Smooth muscle cell (in vitro differentiated cells): ENCODE measurements at regions not wholly inside any gene's neighbourhood (a gene's known extent, or its start where the extent isn't known, plus 50 kb on each side); places are given as distances from the start of the nearest gene placed in this dataset.

ENCODE experiments used
- DNase-seq: peaks from one replicate; lab custom pipeline; 2025; ENCODE audit not compliant: unreplicated experiment; lab: John Stamatoyannopoulos, UW
- H2AFZ ChIP-seq: fragments of 200-600 bp; sonication (generic); 2 replicates; pipeline ENCODE4 v1.6.0; 2016; ENCODE audit warnings: antibody characterized with exemption, low read depth, mild to moderate bottlenecking
- H3F3A ChIP-seq: fragments of 200-600 bp; sonication (generic); 2 replicates; pipeline ENCODE4 v1.6.0; 2017; ENCODE audit warnings: antibody characterized with exemption, low read depth
- H3K27ac ChIP-seq: fragments of 200-600 bp; sonication (generic); 2 replicates; pipeline ENCODE4 v1.5.1; 2016; ENCODE audit warnings: low read depth, mild to moderate bottlenecking
- H3K27me3 ChIP-seq: fragments of 200-600 bp; sonication (generic); 2 replicates; pipeline ENCODE4 v1.6.1; 2016; ENCODE audit warnings: low read depth, mild to moderate bottlenecking
- H3K36me3 ChIP-seq: fragments of 200-600 bp; sonication (generic); 2 replicates; pipeline ENCODE4 v1.5.1; 2016; ENCODE audit warnings: low read depth
- H3K4me1 ChIP-seq: fragments of 200-600 bp; sonication (generic); 2 replicates; pipeline ENCODE4 v1.5.1; 2016; ENCODE audit warnings: low read depth
- H3K4me2 ChIP-seq: fragments of 200-600 bp; sonication (generic); 2 replicates; pipeline ENCODE4 v1.6.0; 2016; ENCODE audit warnings: mild to moderate bottlenecking
- H3K4me3 ChIP-seq: fragments of 200-600 bp; sonication (generic); 2 replicates; pipeline ENCODE4 v1.5.1; 2016; ENCODE audit warnings: mild to moderate bottlenecking
- H3K79me2 ChIP-seq: fragments of 200-600 bp; sonication (generic); 2 replicates; pipeline ENCODE4 v1.6.0; 2016; ENCODE audit warnings: low read depth, mild to moderate bottlenecking
- H3K9ac ChIP-seq: fragments of 200-600 bp; sonication (generic); 2 replicates; pipeline ENCODE4 v1.6.0; 2016; ENCODE audit warnings: low read depth
- H3K9me3 ChIP-seq: fragments of 200-600 bp; sonication (generic); replicated peaks from 2 replicates; pipeline ENCODE4 v1.5.1; 2016; ENCODE audit warnings: low read depth
- H4K20me1 ChIP-seq: fragments of 200-600 bp; sonication (generic); 2 replicates; pipeline ENCODE4 v1.6.0; 2016; ENCODE audit warnings: low read depth
- WGBS: methylation state at CpG from one replicate; pipeline ENCODE4 v1.1.7; 2016; ENCODE audit warnings: low lambda C conversion rate; 5-methylcytosine and 5-hydroxymethylcytosine counted together
- TF ChIP-seq, protein P1 (sequence below): fragments of 200-600 bp; sonication (generic); IDR thresholded peaks from 2 replicates; pipeline ENCODE4 v1.5.1; 2017; ENCODE audit warnings: borderline replicate concordance, mild to moderate bottlenecking, antibody characterized with exemption; ENCODE audit not compliant: insufficient read depth, poor library complexity, severe bottlenecking

DNA sequence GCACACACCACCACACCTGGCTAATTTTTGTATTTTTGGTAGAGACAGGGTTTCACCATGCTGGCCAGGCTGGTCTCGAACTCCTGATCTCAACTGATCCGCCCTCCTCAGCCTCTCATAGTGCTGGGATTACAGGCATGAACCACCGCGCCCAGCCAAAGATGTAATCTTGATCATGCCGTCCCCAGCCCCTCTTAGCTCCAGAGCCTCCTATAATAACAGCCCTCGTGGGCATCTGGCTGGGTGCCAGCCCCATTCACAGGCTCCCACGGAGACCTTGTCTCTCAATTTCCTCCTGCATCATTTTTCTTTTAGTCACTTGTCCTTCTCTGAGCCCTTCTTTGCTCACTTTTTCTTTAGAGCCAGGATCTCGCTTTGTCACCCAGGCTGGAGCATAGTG is 94.2 kb downstream of the KATNIP start:
- no peak overlapping the region for H2AFZ ChIP-seq
- no peaks in the 10 kb centered on the region for H3K36me3 ChIP-seq
- DNase-seq = no peak
- H3K27ac ChIP-seq = no peak overlapping the region
- WGBS = 95% methylated on average over 8 of the region's 8 CpGs
- H3K9me3 ChIP-seq = no peaks in the 10 kb centered on the region
- H3K4me1 ChIP-seq = no peaks in the 10 kb centered on the region
- peaks cover 5% of the 10 kb centered on the region for H4K20me1 ChIP-seq
- TF ChIP-seq, protein P1, sequence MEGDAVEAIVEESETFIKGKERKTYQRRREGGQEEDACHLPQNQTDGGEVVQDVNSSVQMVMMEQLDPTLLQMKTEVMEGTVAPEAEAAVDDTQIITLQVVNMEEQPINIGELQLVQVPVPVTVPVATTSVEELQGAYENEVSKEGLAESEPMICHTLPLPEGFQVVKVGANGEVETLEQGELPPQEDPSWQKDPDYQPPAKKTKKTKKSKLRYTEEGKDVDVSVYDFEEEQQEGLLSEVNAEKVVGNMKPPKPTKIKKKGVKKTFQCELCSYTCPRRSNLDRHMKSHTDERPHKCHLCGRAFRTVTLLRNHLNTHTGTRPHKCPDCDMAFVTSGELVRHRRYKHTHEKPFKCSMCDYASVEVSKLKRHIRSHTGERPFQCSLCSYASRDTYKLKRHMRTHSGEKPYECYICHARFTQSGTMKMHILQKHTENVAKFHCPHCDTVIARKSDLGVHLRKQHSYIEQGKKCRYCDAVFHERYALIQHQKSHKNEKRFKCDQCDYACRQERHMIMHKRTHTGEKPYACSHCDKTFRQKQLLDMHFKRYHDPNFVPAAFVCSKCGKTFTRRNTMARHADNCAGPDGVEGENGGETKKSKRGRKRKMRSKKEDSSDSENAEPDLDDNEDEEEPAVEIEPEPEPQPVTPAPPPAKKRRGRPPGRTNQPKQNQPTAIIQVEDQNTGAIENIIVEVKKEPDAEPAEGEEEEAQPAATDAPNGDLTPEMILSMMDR = no peak
- no peak overlapping the region for H3K4me3 ChIP-seq
- H3K4me2 ChIP-seq = no peak overlapping the region
- no peaks in the 10 kb centered on the region for H3F3A ChIP-seq
- no peaks in the 10 kb centered on the region for H3K27me3 ChIP-seq
- no peak overlapping the region for H3K9ac ChIP-seq
- H3K79me2 ChIP-seq = no peaks in the 10 kb centered on the region

DNA sequence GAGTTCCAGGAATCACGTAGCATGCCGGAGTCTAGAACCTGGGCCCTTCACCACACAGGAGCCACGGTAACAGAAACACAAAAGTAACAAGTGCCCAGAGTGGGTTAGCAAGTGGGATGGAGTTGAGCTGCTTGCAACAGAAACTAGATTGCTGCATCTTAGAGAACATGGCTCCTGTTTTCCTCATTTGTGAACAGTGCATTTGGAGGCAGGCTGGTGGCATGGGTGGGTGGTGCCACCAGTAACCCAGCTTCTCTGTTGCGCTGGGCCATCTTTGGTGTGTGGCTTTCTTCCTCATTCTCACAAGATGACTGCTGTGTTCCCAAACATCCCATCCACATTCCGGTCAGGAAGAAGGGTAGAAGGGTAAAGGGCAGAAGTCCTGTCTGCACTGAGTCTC is 95.5 kb downstream of the KATNIP start:
- peaks cover 4% of the 10 kb centered on the region for H3F3A ChIP-seq
- WGBS = 97% methylated on average over 5 of the region's 5 CpGs
- no peak overlapping the region for H3K4me2 ChIP-seq
- no peaks in the 10 kb centered on the region for H4K20me1 ChIP-seq
- H3K4me3 ChIP-seq = no peak overlapping the region
- H3K9me3 ChIP-seq = no peaks in the 10 kb centered on the region
- no peak overlapping the region for H3K9ac ChIP-seq
- no peaks in the 10 kb centered on the region for H3K4me1 ChIP-seq
- H3K36me3 ChIP-seq = no peaks in the 10 kb centered on the region
- no peak overlapping the region for H2AFZ ChIP-seq
- H3K27me3 ChIP-seq = no peaks in the 10 kb centered on the region
- no peak for DNase-seq
- H3K79me2 ChIP-seq = no peaks in the 10 kb centered on the region
- TF ChIP-seq, protein P1 = no peak
- H3K27ac ChIP-seq = no peak overlapping the region

DNA sequence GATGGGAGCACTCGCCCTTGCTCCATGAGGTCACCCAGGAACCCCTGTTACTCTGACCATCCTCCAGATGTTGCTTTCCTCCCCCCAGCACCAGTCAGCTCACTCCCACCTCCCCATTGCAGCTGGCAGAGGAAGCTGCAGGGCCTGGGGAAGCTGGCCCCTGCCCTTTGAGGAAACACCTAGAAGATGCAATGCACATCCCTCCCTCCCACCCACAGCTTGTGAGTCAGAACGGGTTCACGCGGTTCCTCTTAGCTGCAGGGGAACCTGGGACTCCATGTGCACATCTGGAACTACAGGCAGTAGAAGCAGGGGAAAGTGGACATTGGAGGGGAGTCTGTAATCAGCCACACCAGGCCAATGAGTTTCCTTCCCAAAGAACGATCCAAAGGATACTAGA is 96.9 kb downstream of the KATNIP start:
- H3K79me2 ChIP-seq = no peaks in the 10 kb centered on the region
- no peak for DNase-seq
- no peak overlapping the region for H3K27ac ChIP-seq
- H3K4me2 ChIP-seq = no peak overlapping the region
- no peak overlapping the region for H2AFZ ChIP-seq
- H3F3A ChIP-seq = peaks cover 4% of the 10 kb centered on the region
- H4K20me1 ChIP-seq = no peaks in the 10 kb centered on the region
- no peaks in the 10 kb centered on the region for H3K36me3 ChIP-seq
- H3K4me3 ChIP-seq = no peak overlapping the region
- 61% methylated on average over 5 of the region's 5 CpGs for WGBS
- no peaks in the 10 kb centered on the region for H3K4me1 ChIP-seq
- no peaks in the 10 kb centered on the region for H3K27me3 ChIP-seq
- no peaks in the 10 kb centered on the region for H3K9me3 ChIP-seq
- H3K9ac ChIP-seq = no peak overlapping the region
- TF ChIP-seq, protein P1 = no peak

DNA sequence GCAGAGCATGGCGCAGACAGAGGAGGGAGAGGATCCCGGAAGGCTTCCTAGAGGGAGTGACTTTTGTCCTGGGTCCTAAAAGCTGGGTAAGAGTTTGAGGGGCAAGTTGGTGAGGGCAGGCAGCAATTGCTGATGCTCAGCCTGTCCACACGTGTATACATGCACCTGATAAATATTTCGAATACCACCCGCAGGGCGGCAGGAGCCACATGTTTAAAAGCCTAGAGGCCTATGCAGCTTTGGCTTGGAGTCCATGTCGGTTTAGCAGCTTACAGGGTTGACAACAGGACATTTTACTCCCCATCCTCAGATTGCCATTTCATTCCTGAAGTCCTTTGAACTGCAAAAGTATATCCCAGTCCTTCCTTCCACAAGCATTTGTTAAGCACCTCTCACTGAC is 99.1 kb downstream of the KATNIP start:
- H3K79me2 ChIP-seq = no peaks in the 10 kb centered on the region
- no peaks in the 10 kb centered on the region for H3K4me1 ChIP-seq
- H2AFZ ChIP-seq = no peak overlapping the region
- no peak overlapping the region for H3K4me2 ChIP-seq
- H3K36me3 ChIP-seq = no peaks in the 10 kb centered on the region
- no peak for DNase-seq
- 87% methylated on average over 7 of the region's 7 CpGs for WGBS
- H3K27me3 ChIP-seq = no peaks in the 10 kb centered on the region
- H3K9ac ChIP-seq = no peak overlapping the region
- H3K27ac ChIP-seq = no peak overlapping the region
- H3K4me3 ChIP-seq = no peak overlapping the region
- TF ChIP-seq, protein P1 = no peak
- H4K20me1 ChIP-seq = no peaks in the 10 kb centered on the region
- peaks cover 4% of the 10 kb centered on the region for H3F3A ChIP-seq
- H3K9me3 ChIP-seq = no peaks in the 10 kb centered on the region
